GM18519 (cell line): ENCODE measurements at regions not wholly inside any gene's neighbourhood (a gene's known extent, or its start where the extent isn't known, plus 50 kb on each side); places are given as distances from the start of the nearest gene placed in this dataset.
"Not testable (repeated sequence)": the region's sequence is repeated elsewhere in the genome, so short reads cannot be mapped to it uniquely, and the experiment has no call there.

Experiments used
- ATAC-seq: cut with Tn5 transposase; IDR thresholded peaks from one replicate; pipeline ENCODE4 v1.9.1; 2021; ENCODE audit warnings: mild to moderate bottlenecking, moderate library complexity; ENCODE audit not compliant: unreplicated experiment, low FRiP score

- ATAC-seq = no peak
Observed at GRCh38 chr9:86589273-86589672, 235.1 kb upstream of the TUT7 start.

DNA sequence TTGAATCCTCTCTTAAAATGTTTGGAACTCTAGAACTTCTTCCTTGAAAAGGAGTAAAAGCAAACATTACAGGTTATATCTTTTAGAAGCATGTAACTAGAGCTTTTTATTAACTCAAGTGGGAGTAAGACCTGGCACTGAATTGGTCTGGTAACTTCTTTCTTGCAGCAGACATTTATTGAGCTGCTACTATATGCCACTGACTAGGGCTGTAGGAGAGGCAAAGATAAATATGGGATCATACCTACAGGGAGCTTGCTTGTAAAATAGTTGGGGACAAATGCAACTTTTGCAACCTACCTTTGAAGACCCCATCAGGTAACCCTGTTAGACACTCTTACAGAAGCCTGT, 231.9 kb upstream of the TUT7 start:
- no peak for ATAC-seq

- no peak for ATAC-seq
Observed at GRCh38 chr9:86585422-86586143, 231.4 kb upstream of the TUT7 start.

DNA sequence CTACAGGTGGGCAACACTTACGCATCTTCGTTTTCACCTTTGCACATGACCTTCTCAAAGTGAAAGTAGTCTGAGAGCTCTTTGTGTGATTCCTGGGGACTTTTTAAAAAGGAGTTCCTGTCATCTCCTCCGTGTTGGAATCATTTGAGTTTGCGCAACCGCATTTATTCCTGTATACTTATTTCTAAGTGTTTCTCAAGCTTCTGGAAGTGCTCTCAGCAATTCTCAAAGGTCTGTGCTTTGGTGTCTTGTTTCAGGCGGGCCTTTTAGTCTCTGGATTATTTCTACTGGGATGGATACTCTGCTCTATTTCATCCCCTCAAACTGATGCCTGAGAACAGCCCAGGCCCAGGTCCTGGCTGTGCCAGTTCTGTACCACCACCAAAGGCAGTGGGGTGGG, 226.5 kb upstream of the TUT7 start:
- no peak for ATAC-seq

GRCh38 chr9:86578722-86579121, 224.5 kb upstream of the TUT7 start:
- ATAC-seq = no peak

DNA sequence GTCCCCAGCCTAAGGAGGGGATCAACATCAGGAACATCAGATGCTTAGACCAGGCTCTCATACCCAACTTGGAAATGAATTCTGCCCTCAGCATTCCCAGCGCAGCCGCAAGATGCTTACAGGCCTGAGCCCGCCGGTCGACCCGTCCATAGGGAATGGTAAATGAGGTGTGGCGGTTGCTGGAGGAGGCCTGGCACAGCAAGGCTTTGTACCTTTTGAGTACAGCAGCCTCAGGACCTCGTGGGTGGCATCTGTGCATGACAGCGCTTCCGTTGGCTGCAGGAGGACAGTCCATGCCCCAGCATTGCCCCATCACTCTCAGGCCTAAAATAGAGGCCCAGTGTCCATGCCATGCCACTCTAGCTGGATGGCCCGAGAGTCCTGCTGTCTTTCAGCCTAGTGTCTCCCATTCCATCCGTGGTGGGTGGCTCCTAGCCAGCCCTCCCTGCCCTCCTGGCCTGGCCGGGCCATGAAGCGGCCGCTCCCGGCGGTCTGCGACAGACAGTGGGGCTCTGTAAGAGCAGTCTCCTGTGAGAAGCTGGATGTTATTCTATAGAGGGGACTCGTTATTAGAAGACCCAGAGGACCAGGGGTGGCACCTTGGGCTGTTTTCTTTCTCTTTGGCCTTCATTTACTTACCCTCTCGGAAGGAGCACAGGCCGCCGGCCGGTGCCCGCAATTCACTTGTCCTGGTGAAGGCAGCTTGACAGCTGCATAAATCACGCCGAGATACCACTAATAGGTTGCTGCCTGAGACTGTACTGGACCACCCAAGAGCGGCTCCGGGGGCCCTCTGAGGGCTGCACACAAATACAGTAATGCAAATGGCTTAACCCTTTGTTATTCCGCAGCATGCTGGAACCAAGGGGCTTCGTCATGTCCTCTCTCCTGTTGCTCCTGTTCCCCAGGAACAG, 223.5 kb upstream of the TUT7 start:
- no peak for ATAC-seq

- no peak for ATAC-seq
Observed at GRCh38 chr9:86575825-86576525, 221.8 kb upstream of the TUT7 start.

- no peak for ATAC-seq
Observed at GRCh38 chr9:86575137-86575536, 220.9 kb upstream of the TUT7 start.

DNA sequence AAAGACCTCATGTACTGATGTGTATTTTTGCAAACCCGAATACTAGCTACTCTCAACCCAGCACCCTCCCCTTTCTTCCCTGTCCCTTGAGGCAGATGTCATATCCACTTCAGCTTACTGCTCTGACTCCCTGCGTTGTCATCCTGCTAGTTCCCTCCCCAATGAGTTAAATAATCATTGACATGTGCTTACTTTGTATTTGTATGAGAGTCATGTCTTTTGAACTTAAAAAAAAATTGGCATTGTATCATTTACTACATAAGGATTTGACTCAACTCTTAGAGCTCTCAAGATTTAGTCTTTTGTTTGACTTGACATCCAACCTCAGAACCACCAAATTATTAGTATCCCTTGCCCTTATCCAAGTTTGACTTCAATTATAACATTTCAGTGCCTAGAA, 219.7 kb upstream of the TUT7 start:
- no peak for ATAC-seq

DNA sequence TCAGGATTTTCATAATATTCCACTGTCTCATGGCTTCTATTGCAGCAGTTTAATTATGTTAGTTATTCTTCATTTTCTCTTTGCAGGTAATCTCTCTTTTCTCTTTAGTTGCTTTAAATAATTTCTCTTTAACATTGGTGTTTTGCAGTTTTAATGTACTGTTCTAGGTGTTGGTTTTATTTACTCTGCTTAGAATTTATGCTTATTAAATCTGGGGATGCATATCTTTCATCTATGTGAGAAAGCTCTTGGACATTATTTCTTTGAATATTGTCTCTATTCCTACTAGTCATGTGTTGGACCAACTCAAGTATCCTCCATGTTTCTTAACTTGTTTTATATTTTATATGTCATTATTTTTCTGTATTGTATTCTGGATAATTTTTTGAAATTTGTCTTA, 218.7 kb upstream of the TUT7 start:
- no peak for ATAC-seq

DNA sequence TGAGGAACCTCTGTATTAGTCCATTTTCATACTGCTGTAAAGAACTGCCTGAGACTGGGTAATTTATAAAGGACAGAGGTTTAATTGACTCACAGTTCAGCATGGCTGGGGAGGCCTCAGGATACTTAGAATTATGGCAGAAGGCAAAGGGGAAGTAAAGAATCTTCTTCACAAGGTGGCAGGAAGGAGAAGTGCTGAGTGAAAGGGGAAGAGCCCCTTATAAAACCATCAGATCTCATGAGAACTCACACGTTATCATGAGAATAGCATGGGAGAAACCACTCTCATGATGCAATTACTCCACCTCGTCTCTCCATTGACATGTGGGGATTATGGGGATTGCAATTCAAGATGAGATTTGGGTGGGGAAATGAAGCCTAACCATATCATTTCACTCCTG, 211.4 kb upstream of the TUT7 start:
- not testable (repeated sequence) for ATAC-seq

- no peak for ATAC-seq
Observed at GRCh38 chr9:86563936-86564335, 209.7 kb upstream of the TUT7 start.

DNA sequence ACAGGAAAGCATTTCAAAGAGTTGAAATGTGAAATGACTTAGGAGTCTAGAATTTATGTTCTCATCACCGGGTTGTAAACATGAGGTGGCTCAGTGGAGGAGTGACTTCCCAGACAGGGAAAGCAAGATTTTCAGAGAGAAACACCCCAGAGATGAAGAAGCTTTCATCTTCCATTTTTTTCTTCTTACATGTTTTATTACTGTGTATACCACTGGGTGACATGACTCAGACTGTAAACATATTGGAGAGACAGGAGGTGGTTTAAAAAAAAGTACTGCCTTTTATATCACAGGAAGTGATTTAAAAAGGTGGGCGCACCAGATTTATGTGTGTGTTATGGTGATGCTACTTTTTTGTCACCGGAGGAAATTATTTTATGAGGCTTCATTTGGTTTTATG, 209.1 kb upstream of the TUT7 start:
- no peak for ATAC-seq

- no peak for ATAC-seq
Observed at GRCh38 chr9:86562691-86563090, 208.5 kb upstream of the TUT7 start.

DNA sequence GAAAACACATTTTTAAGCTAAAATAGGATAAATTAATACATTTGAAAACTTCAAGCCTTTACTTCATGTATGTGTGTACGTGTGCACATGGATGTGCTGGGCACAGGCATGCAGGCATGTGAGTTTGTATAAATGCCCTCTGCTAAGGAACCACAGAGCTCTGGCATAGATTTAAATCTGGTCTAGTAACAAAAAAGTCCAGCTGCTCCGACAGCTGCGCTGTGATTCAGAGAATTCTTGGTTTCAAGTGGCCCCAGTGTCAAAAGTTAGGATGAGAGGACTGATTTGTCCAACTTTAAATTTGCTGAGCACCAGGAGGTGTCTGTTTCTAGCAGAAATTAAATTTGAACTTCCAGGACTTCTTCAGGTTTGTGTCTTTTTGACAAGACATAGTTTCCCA, 203.7 kb upstream of the TUT7 start:
- no peak for ATAC-seq

- no peak for ATAC-seq
Observed at GRCh38 chr9:86557063-86557766, 203.0 kb upstream of the TUT7 start.

DNA sequence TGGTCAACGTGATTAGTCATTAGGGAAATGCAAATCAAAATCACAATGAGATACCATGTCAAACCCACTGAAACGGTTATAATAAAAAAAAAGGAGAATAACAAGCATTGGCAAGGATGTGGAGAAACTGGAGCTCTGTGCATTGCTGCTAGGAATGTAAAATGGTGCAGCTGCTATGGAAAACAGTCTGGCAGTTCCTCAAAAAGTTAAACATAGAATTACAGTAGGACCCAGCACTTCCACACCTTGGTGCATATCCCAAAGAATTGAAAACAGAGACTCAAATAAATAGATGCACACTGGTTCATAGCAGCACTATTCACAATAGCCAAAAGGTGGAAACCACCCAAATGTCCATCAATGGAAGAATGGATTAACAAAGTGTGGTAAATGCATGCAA, 201.5 kb upstream of the TUT7 start:
- ATAC-seq = no peak

DNA sequence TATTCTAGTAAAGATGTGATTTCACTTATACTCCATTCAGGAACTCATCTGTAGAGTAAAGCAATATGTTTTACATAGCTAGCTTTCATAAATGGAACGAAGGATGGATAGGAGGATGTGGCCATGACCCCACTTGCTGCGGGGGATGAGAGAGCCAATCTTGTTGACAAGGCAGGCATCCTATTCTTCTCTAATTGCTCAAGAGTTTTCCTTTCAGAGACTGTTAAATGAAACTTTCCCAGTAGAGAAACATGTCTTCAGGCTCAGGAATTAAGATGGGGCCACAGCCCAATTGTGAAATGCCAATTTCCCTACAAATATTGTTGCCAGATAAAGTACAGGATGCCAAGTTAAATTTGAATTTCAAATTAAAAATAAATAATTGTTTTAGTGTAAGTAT, 196.2 kb upstream of the TUT7 start:
- ATAC-seq = no peak

GRCh38 chr9:86549920-86550319, 195.7 kb upstream of the TUT7 start:
- no peak for ATAC-seq

DNA sequence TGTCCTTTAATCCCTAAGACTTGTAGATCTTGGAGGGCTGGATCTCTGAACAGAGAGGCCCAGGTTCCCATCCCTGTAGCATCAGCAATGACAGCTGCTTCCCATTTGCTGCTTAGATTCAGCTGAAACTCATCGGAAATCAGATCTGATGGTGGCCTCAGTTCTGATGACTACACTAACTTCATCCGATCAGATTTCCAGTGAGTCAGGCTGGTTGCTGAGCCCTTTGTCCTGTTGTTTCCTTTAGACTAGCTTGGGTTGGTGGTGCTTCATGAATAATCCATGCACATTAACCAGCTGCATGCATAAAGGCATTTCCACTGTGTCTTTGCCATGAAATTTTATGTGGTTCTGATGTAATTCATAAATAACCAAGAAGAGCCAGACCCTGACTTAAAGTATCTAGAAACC, 195.2 kb upstream of the TUT7 start:
- ATAC-seq = no peak

DNA sequence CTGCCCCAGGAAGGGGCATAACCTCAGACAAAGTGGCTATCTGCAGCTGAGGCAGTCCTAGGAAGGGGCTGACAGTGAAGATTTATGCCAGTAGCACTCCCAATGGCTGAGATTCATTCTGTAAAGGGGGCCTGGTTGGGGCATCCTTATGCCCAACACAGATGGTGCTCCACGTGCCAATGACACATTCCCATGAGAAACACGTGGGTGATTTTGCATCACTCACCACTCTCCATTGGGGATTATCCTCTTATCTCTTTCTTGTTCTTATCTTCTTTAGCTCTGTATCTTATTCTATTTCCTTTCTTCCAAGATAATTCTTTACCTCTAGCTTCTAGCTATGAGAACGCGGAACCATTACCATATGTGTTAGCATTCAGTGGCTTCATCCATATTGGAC, 194.0 kb upstream of the TUT7 start:
- ATAC-seq = no peak
